ENCODE measurements at regions not wholly inside any gene's neighbourhood (a gene's known extent, or its start where the extent isn't known, plus 50 kb on each side); places are given as distances from the start of the nearest gene placed in this dataset.

DNA sequence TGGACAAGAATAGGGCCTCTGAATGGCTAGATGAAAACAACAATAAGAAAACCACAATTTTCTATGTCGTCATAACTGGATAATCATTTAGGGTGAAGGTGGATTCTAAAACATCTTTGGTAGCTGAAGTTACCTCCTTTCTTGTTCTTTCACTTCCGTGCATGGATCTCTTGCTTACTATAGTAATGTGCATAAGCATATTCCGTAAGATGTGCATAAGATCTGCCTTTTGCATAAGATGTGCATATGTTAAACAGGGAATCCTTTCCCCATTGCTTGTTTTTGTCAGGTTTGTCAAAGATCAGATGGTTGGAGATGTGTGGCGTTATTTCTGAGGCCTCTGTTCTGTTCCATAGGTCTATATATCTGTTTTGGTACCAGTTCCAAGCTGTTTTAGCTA, 353.6 kb downstream of the MTX2 start:
- no peak for DNase-seq

DNA sequence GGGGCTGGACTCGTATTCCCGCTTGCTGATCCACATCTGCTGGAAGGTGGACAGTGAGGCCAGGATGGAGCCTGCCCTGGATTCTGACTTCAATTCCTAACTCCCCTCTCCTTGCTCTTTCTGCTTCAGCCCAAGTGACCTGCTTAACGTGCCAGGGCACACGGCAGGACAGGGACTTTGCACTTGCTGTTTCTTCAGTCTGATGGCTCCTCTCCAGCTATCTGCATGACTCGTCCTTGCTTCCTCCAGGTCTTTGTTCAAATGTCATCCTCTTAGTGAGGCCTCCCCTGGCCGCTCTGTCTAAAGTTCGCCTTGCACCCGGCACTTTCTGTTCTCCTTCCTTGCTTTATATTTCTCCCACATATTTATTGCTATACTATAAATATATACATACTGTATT, 357.6 kb downstream of the MTX2 start:
- no peak for DNase-seq

DNA sequence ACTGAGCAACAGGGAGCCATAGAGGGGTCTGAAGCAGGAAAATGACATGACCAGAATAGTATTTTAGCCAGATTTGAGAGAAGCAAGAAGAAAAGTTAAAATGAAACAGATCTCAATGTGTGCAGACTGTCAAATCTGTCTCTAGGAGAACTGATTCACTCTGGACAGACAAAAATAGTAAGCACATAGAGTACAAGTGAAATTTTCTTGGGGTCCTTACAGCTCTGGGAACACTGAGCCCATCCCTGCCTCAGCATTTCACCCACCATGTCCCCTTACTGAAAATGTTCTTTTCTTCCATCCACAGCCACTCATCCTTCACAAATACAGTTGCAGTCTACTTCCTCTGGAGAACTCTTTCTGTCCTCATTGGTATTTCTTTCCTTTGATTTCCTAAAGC, 359.2 kb downstream of the MTX2 start:
- no peak for DNase-seq

DNA sequence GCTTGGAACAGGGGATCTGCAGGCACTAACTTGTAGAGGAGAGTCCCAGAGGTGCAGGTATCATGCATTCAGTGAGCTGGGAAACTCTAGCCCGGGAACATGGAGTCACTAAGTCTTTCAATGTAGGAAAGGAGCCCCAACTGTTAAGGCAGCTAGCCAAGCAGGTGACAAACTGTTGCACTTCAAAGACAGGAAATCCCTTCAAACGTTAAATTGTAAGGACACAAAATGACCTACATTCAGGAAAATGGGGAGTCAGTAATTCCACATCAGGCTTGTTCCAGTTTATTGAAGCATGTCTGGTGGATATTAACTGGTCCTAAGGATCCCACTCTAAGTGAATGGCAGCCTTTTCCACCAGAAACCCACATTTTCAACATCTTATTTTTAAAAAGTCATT, 364.5 kb downstream of the MTX2 start:
- DNase-seq, result no peak

DNA sequence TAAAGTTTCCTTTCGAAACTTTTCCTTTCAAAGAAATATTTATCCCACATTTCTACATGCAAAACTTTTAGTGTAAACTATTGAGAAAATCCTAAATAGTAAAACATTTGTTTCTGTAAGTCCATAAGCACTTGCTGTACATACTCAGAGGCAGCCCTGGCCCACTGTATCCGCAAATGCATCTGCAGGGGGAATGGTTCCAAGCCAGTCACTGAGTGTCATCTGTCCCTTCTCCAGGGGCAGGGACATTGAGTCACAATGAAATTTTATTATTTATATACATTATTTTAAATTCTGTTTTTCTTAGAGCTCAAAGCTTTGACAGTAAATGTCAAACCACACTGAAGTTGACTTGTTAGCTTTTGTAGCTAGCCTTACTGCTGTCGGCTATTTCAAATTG, 367.2 kb downstream of the MTX2 start:
- no peak for DNase-seq

DNA sequence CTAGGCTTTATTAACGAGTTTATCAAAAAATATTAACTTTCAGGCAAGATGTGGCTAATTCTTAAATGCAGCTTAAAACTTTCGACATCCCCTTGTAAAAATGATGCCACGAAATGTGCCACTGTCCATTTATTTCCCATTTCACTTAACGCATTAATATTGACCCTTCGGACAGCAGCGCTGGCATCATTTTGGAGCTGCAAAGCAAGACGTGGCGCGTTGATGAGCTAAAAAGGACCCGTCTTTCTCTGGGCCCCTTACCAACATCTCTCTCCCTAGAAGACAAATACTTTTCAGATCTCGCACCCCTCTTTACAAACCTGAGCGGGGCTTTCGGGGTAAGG, 367.9 kb downstream of the MTX2 start:
- DNase-seq, result no peak

DNA sequence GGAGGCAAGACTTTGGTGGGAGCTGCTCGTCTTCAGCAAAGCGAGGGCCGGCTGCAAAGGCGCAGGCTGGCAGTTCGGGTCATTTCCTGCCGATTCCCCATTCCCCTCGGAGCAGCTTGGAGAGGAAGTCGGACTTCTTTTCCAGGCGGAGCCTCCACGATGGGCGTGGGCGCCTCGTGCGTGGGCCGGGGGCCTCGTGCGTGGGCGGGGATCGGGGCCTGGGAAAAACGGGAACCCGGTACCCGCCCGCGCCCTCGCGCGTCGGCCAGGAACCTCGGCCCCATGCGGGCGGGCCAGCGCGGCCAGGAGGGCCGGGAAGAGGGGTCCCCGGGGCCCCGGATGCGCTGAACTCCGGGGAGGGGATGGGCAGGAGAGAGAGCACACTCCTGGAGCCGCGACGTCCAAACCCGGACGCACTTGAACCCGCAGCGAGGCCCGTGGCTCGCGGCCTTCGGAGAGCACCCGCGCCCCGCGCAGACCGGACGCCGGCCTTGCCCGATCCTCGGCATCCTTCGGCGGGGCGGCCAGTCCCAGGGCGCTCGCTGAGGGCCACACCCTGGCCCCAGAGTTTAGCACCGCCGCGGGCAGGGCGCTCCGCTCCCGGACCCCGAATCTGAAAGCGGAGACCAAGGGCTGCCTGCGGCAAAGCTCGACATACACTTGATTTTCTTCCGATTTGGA, 368.4 kb downstream of the MTX2 start:
- no peak for DNase-seq

DNA sequence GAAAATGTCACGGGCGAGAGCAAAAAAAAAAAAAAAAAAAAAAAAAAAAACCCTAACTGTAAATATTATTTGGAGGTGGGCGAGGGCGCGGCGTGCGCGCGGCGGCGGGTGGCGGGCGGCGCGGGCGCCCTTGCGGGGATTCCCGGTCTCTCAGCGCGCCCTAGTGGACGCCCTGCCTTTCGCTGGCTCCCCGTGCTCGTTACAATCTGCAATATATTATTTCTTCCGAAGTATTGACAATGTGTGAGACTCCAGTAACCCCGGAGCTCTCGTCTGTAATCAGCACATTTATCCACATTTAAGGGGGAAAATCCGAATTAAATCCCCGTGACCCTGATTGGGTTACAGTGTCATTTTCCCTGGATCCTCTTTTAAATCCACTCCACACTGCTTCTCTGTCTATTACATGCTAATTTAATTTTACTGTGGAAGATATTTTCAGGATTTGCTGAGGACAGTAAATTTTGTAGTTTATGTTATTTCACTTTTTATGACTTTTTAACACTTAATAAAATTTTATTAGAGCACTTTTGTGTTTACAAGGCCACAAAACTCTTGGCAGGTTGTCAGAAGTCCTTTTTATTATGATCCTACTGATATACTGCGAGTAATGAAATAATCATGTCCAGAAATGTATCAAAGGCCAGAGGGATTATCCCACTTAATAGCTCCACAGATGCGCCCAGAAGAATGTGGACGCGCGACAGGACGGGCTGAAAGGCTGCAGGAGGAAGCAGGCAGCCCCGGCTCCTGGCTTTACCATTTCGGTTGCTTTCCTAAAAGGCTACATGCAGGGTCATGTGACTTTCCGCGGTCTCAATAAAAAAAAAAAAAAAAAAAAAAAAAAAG, 369.1 kb downstream of the MTX2 start:
- peak; percentile 50 for DNase-seq

DNA sequence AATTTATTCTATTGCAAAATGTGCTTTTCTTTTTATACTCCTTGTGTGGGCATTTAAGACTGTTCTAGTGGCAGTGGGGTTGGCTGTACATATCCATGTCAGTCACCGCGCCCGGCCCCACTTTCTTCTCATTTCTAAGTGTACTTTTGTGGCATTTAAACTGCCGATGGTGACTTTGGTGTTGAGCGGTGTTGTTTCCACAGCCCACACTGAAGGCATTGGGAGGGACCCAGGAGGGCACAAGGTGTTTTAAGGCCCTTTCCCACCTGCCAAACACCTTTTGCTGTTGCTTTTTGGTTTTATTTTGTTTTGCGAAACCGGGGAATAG, 369.7 kb downstream of the MTX2 start:
- DNase-seq, result no peak

DNA sequence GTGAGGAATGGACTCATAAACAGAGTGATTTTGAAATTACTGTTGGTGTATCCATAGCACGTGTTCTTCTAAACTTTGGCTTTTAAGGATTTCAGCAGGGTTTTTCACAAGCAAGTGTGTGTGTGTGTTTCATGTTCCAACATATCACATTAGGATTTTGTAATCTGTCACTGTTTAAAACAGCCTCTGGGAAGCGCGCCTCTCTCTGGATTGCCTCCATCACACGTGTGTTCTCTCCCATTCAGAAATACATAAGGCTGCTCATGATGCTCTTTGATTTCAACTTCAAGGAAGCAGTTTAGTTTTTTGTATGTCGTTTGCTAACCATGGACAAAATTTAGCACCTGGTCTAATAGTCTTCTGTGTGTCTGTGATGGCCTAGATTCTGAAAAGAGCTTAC, 370.4 kb downstream of the MTX2 start:
- DNase-seq, result no peak

DNA sequence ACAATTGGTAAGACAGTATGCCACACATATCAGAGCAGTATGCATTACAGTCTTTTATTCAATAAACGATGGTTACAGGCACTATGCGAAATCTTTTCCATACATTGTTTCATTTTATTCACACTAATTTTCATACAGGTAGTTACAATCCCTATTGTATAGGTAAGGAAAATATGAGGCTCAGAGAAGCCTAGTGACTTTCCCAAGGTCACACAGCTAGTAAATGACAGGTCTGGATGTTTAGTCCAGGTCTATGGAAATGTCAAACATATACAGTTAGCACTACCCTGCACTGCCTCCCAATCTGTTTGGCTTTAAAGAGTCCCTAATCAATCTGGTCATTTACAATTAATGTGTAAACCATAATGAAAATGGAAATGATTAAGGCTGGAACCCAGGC, 372.2 kb downstream of the MTX2 start:
- no peak for DNase-seq

DNA sequence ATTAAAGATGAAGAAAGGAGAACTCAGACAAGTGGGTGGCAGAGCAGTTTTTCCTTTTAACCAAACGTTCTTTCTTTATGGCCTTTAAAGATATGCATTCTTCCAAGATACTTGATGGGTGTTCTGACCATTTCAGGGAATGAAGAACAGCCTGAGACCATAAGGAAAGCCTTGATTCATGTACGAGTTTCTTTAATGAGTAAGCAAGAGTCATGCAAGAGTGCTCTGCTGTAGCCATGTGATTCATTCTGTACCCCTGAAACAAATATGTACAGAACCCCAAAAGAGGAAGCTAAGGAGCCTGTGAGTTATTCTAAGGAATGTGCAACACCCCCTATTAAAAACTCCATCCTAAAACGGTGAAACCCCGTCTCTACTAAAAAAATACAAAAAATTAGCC, 372.8 kb downstream of the MTX2 start:
- DNase-seq, result no peak

DNA sequence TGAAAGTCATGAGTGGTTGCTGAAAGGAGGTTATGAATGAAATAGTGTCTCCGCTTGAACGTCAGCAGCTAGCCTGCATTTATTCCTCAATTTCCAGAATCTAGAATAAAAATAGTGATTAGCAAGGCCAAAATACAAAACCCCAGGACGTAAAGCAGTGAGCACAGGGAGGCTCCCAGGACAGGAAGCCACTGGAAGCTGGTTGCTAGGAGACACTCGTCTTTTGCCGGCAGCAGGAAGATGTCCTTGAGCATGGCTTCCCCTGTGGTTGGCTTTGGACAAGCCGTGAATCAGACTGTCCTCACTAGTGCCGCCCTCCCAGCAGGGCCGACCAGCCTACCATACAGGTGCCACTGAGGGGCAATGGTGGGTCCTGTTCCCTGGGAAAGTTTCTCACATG, 374.4 kb downstream of the MTX2 start:
- no peak for DNase-seq

DNA sequence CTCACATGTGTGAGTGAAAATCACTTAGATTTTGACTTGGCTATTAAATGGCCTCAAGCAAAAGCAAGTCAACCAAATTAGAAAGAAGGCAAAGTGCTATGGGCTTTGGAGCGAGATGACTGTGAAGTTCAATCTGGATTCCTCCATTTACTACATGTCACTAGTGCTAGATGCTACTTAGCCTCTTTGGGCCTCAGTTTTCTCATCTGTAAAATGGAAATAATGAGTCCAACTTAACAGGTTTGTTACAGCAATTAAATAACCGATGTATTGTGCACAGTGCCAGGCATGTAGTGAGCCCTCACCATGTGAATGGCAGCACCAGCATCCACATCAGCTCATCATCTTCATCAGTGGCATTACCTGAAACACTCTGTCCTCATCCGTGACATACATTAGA, 376.3 kb downstream of the MTX2 start:
- no peak for DNase-seq

DNA sequence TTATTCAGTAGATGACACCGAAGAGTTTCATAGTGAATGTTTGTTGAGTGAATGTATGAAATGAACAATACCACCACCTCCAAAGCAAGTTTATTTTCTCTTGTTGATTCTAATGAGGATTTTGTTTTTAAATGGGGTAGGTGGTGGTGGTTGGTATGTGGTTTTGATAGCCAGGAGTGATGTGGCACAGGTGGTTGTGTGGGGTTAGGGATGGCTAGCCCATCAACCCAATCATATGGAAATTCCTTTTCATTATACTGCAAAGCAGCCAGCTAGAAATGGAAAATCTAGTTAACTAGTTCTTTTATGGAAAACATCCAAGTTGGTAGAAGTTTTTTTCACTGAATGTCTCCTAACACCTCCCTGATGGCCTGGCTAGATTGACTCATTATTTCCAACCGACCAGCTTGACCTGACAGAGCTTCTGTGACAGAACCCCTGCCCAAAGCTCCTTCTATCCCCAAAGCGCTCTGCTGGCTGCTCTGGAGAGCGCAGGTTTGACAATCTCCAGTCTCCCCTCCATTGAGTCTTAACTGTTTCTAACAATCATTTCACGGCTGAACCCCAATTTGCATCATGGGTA, 376.9 kb downstream of the MTX2 start:
- no peak for DNase-seq

DNA sequence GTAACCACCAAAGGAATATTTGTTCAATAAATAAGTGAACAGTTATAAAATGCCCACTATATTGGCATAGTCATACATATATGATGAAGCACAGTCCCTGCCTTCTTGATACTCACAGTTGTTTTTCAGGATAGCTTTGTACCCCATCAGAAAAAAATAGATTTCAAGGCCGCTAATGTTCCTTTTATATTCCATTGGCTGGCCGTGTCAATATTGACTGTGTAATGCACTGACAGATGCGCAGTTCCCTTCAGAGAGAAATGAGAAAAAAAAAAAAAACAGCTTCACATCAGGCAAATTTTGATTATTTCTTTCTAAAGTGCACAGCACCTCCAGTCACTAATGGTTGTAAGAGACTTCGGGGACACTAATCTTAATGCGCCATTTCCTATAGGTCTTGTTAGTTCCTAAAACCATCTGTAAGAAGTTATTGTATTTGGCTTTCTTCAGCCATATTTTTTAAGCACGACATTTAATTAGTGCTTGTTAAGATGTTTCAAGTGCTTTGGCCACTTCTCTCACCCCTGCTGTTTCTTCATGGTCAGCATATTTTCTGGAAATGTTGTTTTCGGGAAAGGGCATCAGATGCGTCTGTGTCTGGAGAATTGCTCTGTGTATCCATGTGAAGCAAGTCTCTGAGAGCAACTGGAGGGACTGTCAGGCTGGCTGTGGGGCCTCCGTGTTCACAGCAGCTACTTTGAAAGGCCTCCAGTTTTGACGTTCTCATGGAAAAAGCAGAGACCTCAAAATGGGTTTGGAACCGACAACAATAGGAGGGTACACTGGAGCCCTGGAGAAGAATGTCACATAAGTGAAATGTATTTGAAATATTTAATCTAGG, 378.3 kb downstream of the MTX2 start:
- DNase-seq, result no peak

DNA sequence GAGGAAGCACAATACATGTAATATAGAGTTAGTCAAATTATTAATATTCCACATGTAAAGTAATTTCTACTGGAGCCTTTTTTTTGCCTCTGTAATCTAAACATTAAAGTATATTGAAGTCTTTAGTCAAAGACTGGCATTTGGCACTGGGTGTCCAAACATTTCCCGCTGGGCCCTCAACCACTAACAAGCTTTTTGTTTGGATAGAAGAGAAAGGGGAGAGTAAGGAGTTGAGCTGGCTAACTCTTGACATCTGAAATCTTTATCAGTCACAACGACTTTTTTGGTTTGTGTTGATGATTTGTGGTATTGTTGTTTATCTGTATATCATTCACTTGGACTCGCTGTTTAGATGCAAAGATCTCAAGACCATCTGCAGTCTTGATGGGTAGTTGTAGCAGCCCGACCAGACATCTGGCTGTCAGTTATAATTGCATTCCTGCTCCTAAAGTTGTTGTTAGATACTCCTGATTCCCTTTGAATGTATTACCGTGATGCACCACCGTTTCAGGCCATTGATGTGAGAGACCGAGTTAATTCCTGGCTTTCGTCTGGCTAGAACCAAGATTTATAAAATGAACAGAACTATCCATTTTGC, 379.6 kb downstream of the MTX2 start:
- no peak for DNase-seq

DNA sequence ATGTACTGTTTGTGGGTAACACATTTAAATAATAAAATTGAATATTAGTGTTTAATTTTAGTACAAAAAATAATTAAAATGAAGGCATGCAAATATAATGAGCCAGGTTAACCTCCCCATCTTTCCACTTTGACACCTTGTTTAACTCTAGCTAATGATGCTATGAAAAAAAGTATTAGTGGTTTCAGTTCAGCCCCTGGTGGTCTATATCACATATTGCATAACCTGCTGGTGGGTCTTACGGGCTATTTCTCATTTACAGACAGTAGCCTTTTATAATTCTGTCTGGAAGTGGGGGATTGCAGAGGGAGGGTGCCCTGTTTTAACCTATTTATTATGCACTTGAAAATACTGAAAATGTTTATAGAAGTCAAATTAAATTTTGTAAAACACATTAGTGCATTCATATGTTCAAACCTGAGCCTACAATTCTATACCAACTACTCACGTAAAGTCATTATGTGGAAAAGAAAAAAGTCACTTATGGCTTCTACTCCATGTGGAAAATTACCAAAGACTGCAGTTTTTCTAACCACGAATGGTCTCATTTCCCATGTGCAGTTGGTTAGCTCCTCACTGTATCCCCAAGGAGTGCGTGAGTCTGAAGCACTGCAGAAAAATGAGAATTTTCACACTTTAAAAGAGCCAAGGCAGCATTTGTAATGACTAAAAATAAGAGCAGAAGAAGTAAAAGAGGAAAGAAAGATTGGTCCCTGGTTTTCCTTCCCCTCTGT, 381.0 kb downstream of the MTX2 start:
- no peak for DNase-seq

DNA sequence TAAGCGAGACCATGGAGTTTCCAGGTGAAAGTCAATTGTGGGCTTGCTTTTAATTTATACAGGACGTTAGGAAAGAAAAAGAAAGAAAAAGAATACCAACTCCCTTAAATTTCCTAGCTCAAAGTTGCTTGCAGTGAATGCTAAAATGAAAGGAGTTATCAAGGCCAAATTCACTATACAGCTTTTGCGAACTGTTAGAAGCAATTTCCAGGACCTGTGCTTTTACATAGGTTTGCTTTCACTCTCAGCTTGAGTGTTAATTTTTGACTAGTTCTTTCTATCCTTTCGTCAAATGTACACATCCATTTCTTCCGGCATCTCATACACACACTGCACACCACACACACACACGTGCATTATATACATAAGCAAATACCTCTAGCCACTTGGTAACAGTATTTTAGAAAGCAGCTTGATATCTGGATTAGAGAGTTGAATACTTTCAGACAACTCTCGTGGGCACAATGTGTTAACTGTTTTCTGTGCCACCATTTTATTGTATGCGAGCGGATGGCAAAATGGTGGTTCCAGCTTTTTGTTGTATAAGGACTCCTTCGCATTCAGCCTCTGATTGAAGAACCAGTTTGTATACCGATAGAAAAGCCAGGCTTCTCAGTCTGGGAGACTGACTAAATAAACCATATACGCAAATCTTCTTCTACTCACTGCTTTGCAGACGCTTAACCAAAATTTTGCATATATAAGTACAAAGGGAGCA, 381.8 kb downstream of the MTX2 start:
- no peak for DNase-seq

DNA sequence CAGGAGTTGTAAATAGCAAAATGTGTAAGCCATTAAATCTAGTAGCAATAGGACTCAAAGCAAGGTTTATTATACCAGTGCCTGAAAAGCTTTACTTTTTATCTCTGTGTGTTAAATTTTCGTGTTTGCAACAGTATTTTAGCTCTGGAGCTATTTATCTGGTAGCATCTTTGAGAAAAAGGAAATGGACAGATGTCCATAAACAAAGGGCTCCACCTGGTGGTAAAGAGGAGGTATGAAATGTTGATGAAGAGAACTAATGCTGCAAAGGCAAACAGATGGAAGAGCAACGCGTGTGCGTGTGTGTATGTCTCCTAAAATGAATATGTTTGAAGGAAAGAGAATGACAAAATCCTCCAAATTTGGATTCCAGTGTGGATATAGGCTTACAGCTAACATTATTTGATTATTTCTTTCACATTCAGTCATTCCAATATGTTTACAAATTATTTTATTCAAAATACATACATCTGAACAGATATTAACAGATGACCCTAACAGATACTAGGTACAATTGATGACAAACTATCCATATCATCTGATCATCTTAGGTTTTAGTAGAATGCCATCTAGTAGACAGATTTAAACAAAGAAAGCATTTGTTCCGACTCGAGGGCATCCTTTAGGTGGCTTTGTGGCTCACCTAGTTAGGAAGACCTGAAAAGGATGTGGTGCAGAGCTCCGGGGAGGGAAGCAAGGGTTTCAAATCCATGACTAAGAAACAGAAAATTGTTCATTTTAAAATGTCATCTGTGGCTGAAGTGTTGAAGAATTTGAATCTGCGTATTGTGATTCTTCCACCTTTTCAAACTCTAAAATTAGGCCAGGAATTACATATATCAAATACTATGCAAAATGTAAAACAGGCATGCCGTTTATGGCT, 383.3 kb downstream of the MTX2 start:
- peak; percentile 90 for DNase-seq

Measured in NCI-H2029 treated with DMSO at 0.1 percent for 48 hours (cell line).